Occipital lobe (tissue), 1 donor: ENCODE measurements at regions not wholly inside any gene's neighbourhood (a gene's known extent, or its start where the extent isn't known, plus 50 kb on each side); places are given as distances from the start of the nearest gene placed in this dataset.
"Not testable (repeated sequence)": the region's sequence is repeated elsewhere in the genome, so short reads cannot be mapped to it uniquely, and the experiment has no call there.

Experiments used
- DNase-seq: peaks from one replicate; lab custom pipeline; 2025; lab: John Stamatoyannopoulos, UW

- DNase-seq = no peak
Measured at GRCh38 chr22:48621085-48621484, 1206.6 kb downstream of the BRD1 start.

GRCh38 chr22:48620460-48620859 is 1207.2 kb downstream of the BRD1 start:
- not testable (repeated sequence) for DNase-seq

GRCh38 chr22:48619721-48620120 is 1208.0 kb downstream of the BRD1 start:
- no peak for DNase-seq

GRCh38 chr22:48618326-48618725 is 1209.3 kb downstream of the BRD1 start:
- no peak for DNase-seq

GRCh38 chr22:48616656-48617055 is 1211.0 kb downstream of the BRD1 start:
- DNase-seq = no peak

GRCh38 chr22:48615171-48616008 is 1212.3 kb downstream of the BRD1 start:
- DNase-seq = no peak

GRCh38 chr22:48613566-48614200 is 1214.0 kb downstream of the BRD1 start:
- no peak for DNase-seq

GRCh38 chr22:48612077-48612995 is 1215.3 kb downstream of the BRD1 start:
- no peak for DNase-seq

GRCh38 chr22:48609279-48609865 is 1218.3 kb downstream of the BRD1 start:
- no peak for DNase-seq

- DNase-seq = no peak
Measured at GRCh38 chr22:48607901-48608662, 1219.6 kb downstream of the BRD1 start.

- no peak for DNase-seq
Measured at GRCh38 chr22:48606684-48607307, 1220.9 kb downstream of the BRD1 start.

- DNase-seq = no peak
Measured at GRCh38 chr22:48605856-48606481, 1221.7 kb downstream of the BRD1 start.

- no peak for DNase-seq
Measured at GRCh38 chr22:48605125-48605524, 1222.5 kb downstream of the BRD1 start.

- no peak for DNase-seq
Measured at GRCh38 chr22:48603621-48604320, 1223.9 kb downstream of the BRD1 start.

- no peak for DNase-seq
Measured at GRCh38 chr22:48602805-48603518, 1224.7 kb downstream of the BRD1 start.

- DNase-seq = no peak
Measured at GRCh38 chr22:48600681-48601080, 1227.0 kb downstream of the BRD1 start.

GRCh38 chr22:48600171-48600570 is 1227.5 kb downstream of the BRD1 start:
- DNase-seq = no peak

- DNase-seq = no peak
Measured at GRCh38 chr22:48599346-48599745, 1228.3 kb downstream of the BRD1 start.
